ENCODE measurements at regions not wholly inside any gene's neighbourhood (a gene's known extent, or its start where the extent isn't known, plus 50 kb on each side); places are given as distances from the start of the nearest gene placed in this dataset.

GRCh38 chr11:23540101-23540561, 679.9 kb upstream of the CCDC179 start:
- TF ChIP-seq CTCF (IDR thresholded peaks at IDR 0.05) (no peak), POLR2AphosphoS5 (IDR thresholded peaks at IDR 0.05; ENCODE audit: insufficient read depth in 1 of 2, low read depth in 1 of 2) (no peak), POLR2A (IDR thresholded peaks at IDR 0.05) (no peak)
